Suprapubic skin (tissue), 4 donors: ENCODE measurements at regions not wholly inside any gene's neighbourhood (a gene's known extent, or its start where the extent isn't known, plus 50 kb on each side); places are given as distances from the start of the nearest gene placed in this dataset.

Experiments
- EP300 ChIP-seq: sonication (generic); formaldehyde crosslinking; IDR thresholded peaks from one replicate; pipeline ENCODE4 v1.6.1; 2017; ENCODE audit warnings: antibody characterized with exemption
- POLR2A ChIP-seq, 2 donors: fragments of 450-650 bp; IDR thresholded peaks; one replicate each; pipeline ENCODE4 v1.6.1; 2017; ENCODE audit warnings: antibody characterized with exemption in 2 of 2, mild to moderate bottlenecking in 2 of 2, moderate library complexity in 2 of 2
- POLR2AphosphoS5 ChIP-seq, 3 donors: sonication (generic); formaldehyde crosslinking; IDR thresholded peaks; one replicate each; pipeline ENCODE4 v1.6.1; 2017; ENCODE audit warnings: antibody characterized with exemption in 3 of 3
- TF ChIP-seq, protein P1 (sequence below), 2 donors: fragments of 200-600 bp in 1 of 2; fragments of 450-650 bp in 1 of 2; sonication (generic) in 1 of 2; IDR thresholded peaks; one replicate each; pipeline ENCODE4 v1.5.1; 2016 to 2019; ENCODE audit warnings: antibody characterized with exemption in 2 of 2, mild to moderate bottlenecking in 1 of 2, moderate library complexity in 1 of 2

DNA sequence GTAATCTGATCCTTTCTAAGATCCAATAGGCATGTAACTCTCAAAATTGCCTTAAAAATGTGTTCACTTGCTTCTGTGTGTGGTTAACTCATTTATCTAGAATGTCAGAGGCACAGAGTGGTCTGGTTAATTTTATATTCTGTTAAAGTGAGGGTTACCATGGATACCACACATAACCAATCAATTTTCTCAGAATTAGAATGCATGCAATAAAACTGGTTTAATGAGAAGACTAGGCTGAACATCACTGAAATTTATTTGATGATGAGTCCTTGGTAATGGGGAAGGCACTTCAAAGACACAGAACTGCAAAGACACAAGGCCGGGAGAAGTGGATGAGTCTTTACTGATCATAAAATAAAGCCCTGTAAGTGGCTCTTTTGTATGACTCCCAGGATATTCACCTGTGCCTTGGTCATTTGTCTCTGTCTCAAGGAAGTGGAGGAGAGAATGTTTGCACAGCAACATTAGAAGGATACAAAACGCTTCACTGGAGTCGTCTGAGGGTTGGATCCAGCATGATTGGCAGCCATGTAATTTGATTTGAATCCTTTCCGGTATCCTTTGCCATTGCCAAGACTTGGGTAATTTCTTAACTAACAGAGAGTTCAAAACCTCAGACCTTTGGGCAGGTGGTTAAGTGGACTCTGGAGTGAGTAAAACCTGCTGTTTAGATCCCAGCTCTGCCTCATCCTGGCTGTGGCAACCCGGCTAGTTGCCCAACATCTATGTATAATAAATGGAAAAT is 94.0 kb upstream of the RBPJ start:
- no peak for TF ChIP-seq POLR2A (IDR thresholded peaks at IDR 0.05)
- TF ChIP-seq, protein P1, sequence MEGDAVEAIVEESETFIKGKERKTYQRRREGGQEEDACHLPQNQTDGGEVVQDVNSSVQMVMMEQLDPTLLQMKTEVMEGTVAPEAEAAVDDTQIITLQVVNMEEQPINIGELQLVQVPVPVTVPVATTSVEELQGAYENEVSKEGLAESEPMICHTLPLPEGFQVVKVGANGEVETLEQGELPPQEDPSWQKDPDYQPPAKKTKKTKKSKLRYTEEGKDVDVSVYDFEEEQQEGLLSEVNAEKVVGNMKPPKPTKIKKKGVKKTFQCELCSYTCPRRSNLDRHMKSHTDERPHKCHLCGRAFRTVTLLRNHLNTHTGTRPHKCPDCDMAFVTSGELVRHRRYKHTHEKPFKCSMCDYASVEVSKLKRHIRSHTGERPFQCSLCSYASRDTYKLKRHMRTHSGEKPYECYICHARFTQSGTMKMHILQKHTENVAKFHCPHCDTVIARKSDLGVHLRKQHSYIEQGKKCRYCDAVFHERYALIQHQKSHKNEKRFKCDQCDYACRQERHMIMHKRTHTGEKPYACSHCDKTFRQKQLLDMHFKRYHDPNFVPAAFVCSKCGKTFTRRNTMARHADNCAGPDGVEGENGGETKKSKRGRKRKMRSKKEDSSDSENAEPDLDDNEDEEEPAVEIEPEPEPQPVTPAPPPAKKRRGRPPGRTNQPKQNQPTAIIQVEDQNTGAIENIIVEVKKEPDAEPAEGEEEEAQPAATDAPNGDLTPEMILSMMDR (IDR thresholded peaks at IDR 0.05), result no peak
- TF ChIP-seq EP300, result no peak
- no peak for TF ChIP-seq POLR2AphosphoS5 (IDR thresholded peaks at IDR 0.05)
